H1 (cell line): ENCODE measurements at regions not wholly inside any gene's neighbourhood (a gene's known extent, or its start where the extent isn't known, plus 50 kb on each side); places are given as distances from the start of the nearest gene placed in this dataset.

Experiments
- CTCF ChIA-PET: fragments of 300-600 bp; sonication (Branson Sonifier 250); formaldehyde crosslinking; loops from one replicate; lab custom pipeline; 2021; ENCODE audit not compliant: partially characterized antibody; lab: Charles Lee
- POLR2A ChIA-PET: fragments of 300-600 bp; sonication (Branson Sonifier 250); formaldehyde crosslinking; loops from one replicate; lab custom pipeline; 2021; ENCODE audit warnings: inconsistent platforms; ENCODE audit not compliant: partially characterized antibody; lab: Charles Lee
- DNase-seq, 2 experiments: peaks; one replicate each; pipeline versions ENCODE4 v3.0.0 to v3.0.0-alpha.2; 2010 to 2022; ENCODE audit warnings: low spot score in 2 of 2, low read depth in 1 of 2, mixed read lengths in 1 of 2
- FAIRE-seq: peaks from 2 replicates; lab custom pipeline; 2011; peaks lifted over from hg19 to GRCh38; lab: Jason Lieb, UNC
- H2AFZ ChIP-seq: 2 replicates; pipeline ENCODE4 v1.8.1; 2012; ENCODE audit warnings: low read length, inconsistent platforms
- H2AK5ac ChIP-seq: 2 replicates; pipeline ENCODE4 v1.6.1; 2013; ENCODE audit warnings: low read depth, low read length
- H2BK120ac ChIP-seq: replicated peaks from 2 replicates; pipeline ENCODE3; 2013; ENCODE audit warnings: low read depth, low read length, inconsistent platforms
- H2BK12ac ChIP-seq: 2 replicates; pipeline ENCODE4 v1.6.1; 2013; ENCODE audit warnings: low read depth, low read length
- H2BK15ac ChIP-seq: 2 replicates; pipeline ENCODE4 v1.6.1; 2013; ENCODE audit warnings: low read length
- H2BK20ac ChIP-seq: 2 replicates; pipeline ENCODE4 v1.6.1; 2013; ENCODE audit warnings: low read length
- H2BK5ac ChIP-seq: 2 replicates; pipeline ENCODE4 v1.6.1; 2013; ENCODE audit warnings: low read depth, low read length
- H3K14ac ChIP-seq: 2 replicates; pipeline ENCODE4 v1.6.1; 2013; ENCODE audit warnings: inconsistent platforms; ENCODE audit not compliant: insufficient read length
- H3K18ac ChIP-seq: 2 replicates; pipeline ENCODE4 v1.6.1; 2013; ENCODE audit warnings: low read length; ENCODE audit errors: extremely low read depth
- H3K23ac ChIP-seq: 2 replicates; pipeline ENCODE4 v1.6.1; 2013; ENCODE audit warnings: inconsistent platforms; ENCODE audit not compliant: insufficient read length
- H3K23me2 ChIP-seq: 2 replicates; pipeline ENCODE4 v1.6.1; 2013; ENCODE audit warnings: low read depth, low read length
- H3K27ac ChIP-seq: 2 replicates; pipeline ENCODE4 v1.6.1; 2011; ENCODE audit warnings: low read depth, low read length, inconsistent platforms
- H3K27me3 ChIP-seq, 4 experiments: replicated peaks in 1 of 4; 1 replicate in 1 of 4; 2 replicates in 3 of 4; pipeline versions ENCODE4 v1.6.1 to v1.8.1; 2011 to 2013; ENCODE audit warnings: low read length in 3 of 4, mild to moderate bottlenecking in 3 of 4, inconsistent platforms in 2 of 4, mixed read lengths in 2 of 4, moderate library complexity in 1 of 4; ENCODE audit not compliant: control insufficient read depth in 3 of 4, insufficient read depth in 3 of 4; ENCODE audit errors: extremely low read depth in 1 of 4
- H3K36me3 ChIP-seq, 4 experiments: 2 replicates each; pipeline versions ENCODE4 v1.6.1 to v1.8.1; 2011 to 2013; ENCODE audit warnings: mild to moderate bottlenecking in 4 of 4, low read length in 3 of 4, moderate library complexity in 2 of 4, control low read depth in 1 of 4, inconsistent platforms in 1 of 4; ENCODE audit not compliant: insufficient read depth in 4 of 4, control insufficient read depth in 2 of 4
- H3K4ac ChIP-seq: replicated peaks from 2 replicates; pipeline ENCODE3; 2013; ENCODE audit warnings: low read length, low read depth, mixed read lengths, inconsistent platforms; ENCODE audit not compliant: insufficient read length
- H3K4me1 ChIP-seq, 4 experiments: replicated peaks in 1 of 4; 1 replicate in 1 of 4; 2 replicates in 3 of 4; pipeline versions ENCODE4 v1.6.1 to v1.8.1; 2011 to 2013; ENCODE audit warnings: low read length in 3 of 4, inconsistent platforms in 2 of 4, mixed read lengths in 1 of 4; ENCODE audit not compliant: insufficient read depth in 4 of 4, control insufficient read depth in 3 of 4
- H3K4me2 ChIP-seq, 2 experiments: 2 replicates each; pipeline versions ENCODE4 v1.6.1 to v1.8.1; 2011 to 2013; ENCODE audit warnings: low read depth in 2 of 2, low read length in 2 of 2, control low read depth in 1 of 2, inconsistent platforms in 1 of 2, mild to moderate bottlenecking in 1 of 2; ENCODE audit not compliant: insufficient read depth in 1 of 2
- H3K4me3 ChIP-seq, 4 experiments: fragments of 200-600, 300-600 bp in 1 of 4; sonication (generic), shearing (Covaris generic), sonication (Bioruptor Twin) in 1 of 4; 2 replicates each; pipeline versions ENCODE4 v1.5.1 to v1.8.1; 2011 to 2016; ENCODE audit warnings: low read length in 4 of 4, low read depth in 3 of 4, control low read depth in 2 of 4, inconsistent platforms in 2 of 4, mild to moderate bottlenecking in 2 of 4, mixed read lengths in 1 of 4, moderate library complexity in 1 of 4; ENCODE audit not compliant: insufficient read depth in 2 of 4; ENCODE audit errors: extremely low read depth in 1 of 4
- H3K56ac ChIP-seq: replicated peaks from 2 replicates; pipeline ENCODE3; 2013; ENCODE audit warnings: low read depth, mild to moderate bottlenecking, mixed read lengths, low read length, inconsistent platforms; ENCODE audit not compliant: insufficient read length
- H3K79me1 ChIP-seq: 2 replicates; pipeline ENCODE4 v1.6.1; 2013; ENCODE audit warnings: low read depth, low read length, control low read depth
- H3K79me2 ChIP-seq, 2 experiments: 2 replicates each; pipeline versions ENCODE4 v1.6.1 to v1.8.1; 2012 to 2013; ENCODE audit warnings: low read length in 2 of 2, mild to moderate bottlenecking in 2 of 2, inconsistent platforms in 1 of 2; ENCODE audit not compliant: insufficient read depth in 2 of 2, control insufficient read depth in 1 of 2
- H3K9ac ChIP-seq, 4 experiments: replicated peaks in 1 of 4; 1 replicate in 1 of 4; 2 replicates in 3 of 4; pipeline versions ENCODE4 v1.6.1 to v1.8.1; 2011 to 2013; ENCODE audit warnings: low read depth in 3 of 4, low read length in 3 of 4, control low read depth in 2 of 4, mild to moderate bottlenecking in 2 of 4, moderate library complexity in 2 of 4, inconsistent platforms in 1 of 4; ENCODE audit errors: extremely low read depth in 1 of 4
- H3K9me3 ChIP-seq, 2 experiments: 2 replicates each; pipeline versions ENCODE4 v1.6.1 to v1.8.1; 2012 to 2013; ENCODE audit warnings: mild to moderate bottlenecking in 2 of 2, moderate library complexity in 2 of 2, control low read depth in 1 of 2, inconsistent platforms in 1 of 2, low read depth in 1 of 2, low read length in 1 of 2, mixed read lengths in 1 of 2; ENCODE audit not compliant: insufficient read depth in 2 of 2
- H4K20me1 ChIP-seq, 2 experiments: replicated peaks in 1 of 2; 2 replicates each; pipeline versions ENCODE3 to v1.8.1; 2011 to 2013; ENCODE audit warnings: inconsistent platforms in 2 of 2, low read length in 2 of 2, mild to moderate bottlenecking in 1 of 2; ENCODE audit not compliant: insufficient read depth in 2 of 2, control insufficient read depth in 1 of 2
- H4K5ac ChIP-seq: 2 replicates; pipeline ENCODE4 v1.6.1; 2013; ENCODE audit warnings: low read length, low read depth, mixed read lengths, inconsistent platforms; ENCODE audit not compliant: insufficient read length
- H4K8ac ChIP-seq: 2 replicates; pipeline ENCODE4 v1.8.0; 2013; ENCODE audit warnings: mild to moderate bottlenecking, moderate library complexity, low read length, inconsistent platforms; ENCODE audit not compliant: insufficient read depth; ENCODE audit errors: extremely low read depth
- H4K91ac ChIP-seq: replicated peaks from 2 replicates; pipeline ENCODE3; 2013; ENCODE audit warnings: low read length, mixed read lengths, inconsistent platforms; ENCODE audit not compliant: insufficient read length
- ASH2L ChIP-seq: fragments of 200-600, 300-600 bp; sonication (generic); IDR thresholded peaks from one replicate; pipeline ENCODE4 v1.7.1; 2017; ENCODE audit warnings: low read length
- CBX8 ChIP-seq: fragments of 300-800, 300-1000 bp; sonication (generic); IDR thresholded peaks from 2 replicates; pipeline ENCODE4 v1.7.1; 2016; ENCODE audit warnings: low read depth, low read length, borderline replicate concordance
- E2F6 ChIP-seq: IDR thresholded peaks from 2 replicates; pipeline ENCODE4 v1.6.1; 2012; ENCODE audit warnings: inconsistent platforms
- EZH2 ChIP-seq: fragments of 200-600 bp; sonication (generic); IDR thresholded peaks from 2 replicates; pipeline ENCODE4 v1.7.1; 2012; ENCODE audit warnings: low read depth, mild to moderate bottlenecking, moderate library complexity, low read length, inconsistent platforms; ENCODE audit not compliant: severe bottlenecking
- JUN ChIP-seq: IDR thresholded peaks from 2 replicates; pipeline ENCODE4 v1.6.1; 2011; ENCODE audit warnings: low read depth, mild to moderate bottlenecking, improper control_type of control experiment, low read length
- KDM1A ChIP-seq: fragments of 200-600, 300-600 bp; sonication (generic); IDR thresholded peaks from 2 replicates; pipeline ENCODE4 v1.7.1; 2016; ENCODE audit warnings: mild to moderate bottlenecking, low read length, borderline replicate concordance
- NANOG ChIP-seq: IDR thresholded peaks from 2 replicates; pipeline ENCODE4 v1.6.1; 2011; ENCODE audit warnings: low read length, low read depth, mild to moderate bottlenecking, inconsistent platforms; ENCODE audit not compliant: insufficient read depth, poor library complexity, severe bottlenecking
- NRF1 ChIP-seq: IDR thresholded peaks from 2 replicates; pipeline ENCODE4 v1.6.1; 2011; ENCODE audit warnings: mild to moderate bottlenecking, low read depth, low read length, improper control_type of control experiment
- POLR2A ChIP-seq, 2 experiments: IDR thresholded peaks; 1 replicate in 1 of 2; 2 replicates in 1 of 2; pipeline ENCODE4 v1.6.1; 2011; ENCODE audit warnings: low read depth in 2 of 2, low read length in 2 of 2, mild to moderate bottlenecking in 2 of 2; ENCODE audit errors: control extremely low read depth in 1 of 2
- SRF ChIP-seq: IDR thresholded peaks from 2 replicates; pipeline ENCODE4 v1.6.1; 2011; ENCODE audit warnings: mild to moderate bottlenecking, low read depth, low read length, moderate library complexity
- TAF1 ChIP-seq: IDR thresholded peaks from 2 replicates; pipeline ENCODE4 v1.6.1; 2011; ENCODE audit warnings: mild to moderate bottlenecking, low read depth, low read length
- TAF7 ChIP-seq: optimal IDR thresholded peaks from 2 replicates; pipeline ENCODE3; 2011; ENCODE audit warnings: low read depth, mild to moderate bottlenecking, inconsistent platforms, low read length, moderate library complexity, borderline replicate concordance
- USF2 ChIP-seq: IDR thresholded peaks from 2 replicates; pipeline ENCODE4 v1.6.1; 2011; ENCODE audit warnings: low read length, improper control_type of control experiment
- YY1 ChIP-seq: IDR thresholded peaks from 2 replicates; pipeline ENCODE4 v1.6.1; 2011; ENCODE audit warnings: low read depth, mild to moderate bottlenecking, low read length
- WGBS, 2 experiments: shearing (Covaris generic) in 1 of 2; methylation state at CpG; one replicate each; pipeline versions ENCODE4 v1.1.6 to v1.1.7; 2013 to 2015; ENCODE audit warnings: low lambda C conversion rate in 2 of 2, mixed read lengths in 2 of 2, inconsistent platforms in 1 of 2, low coverage in 1 of 2, missing lambda C conversion rate in 1 of 2; ENCODE audit not compliant: insufficient replicate concordance in 2 of 2, insufficient coverage in 1 of 2, insufficient read length in 1 of 2; ENCODE audit errors: extremely low coverage in 1 of 2, missing lambda C conversion rate in 1 of 2; 5-methylcytosine and 5-hydroxymethylcytosine counted together

- Histone ChIP-seq H3K79me1 (no peaks in the 10 kb centered on the region), H3K79me2 (no peaks in the 10 kb centered on the region), H3K4me1 (peaks cover 0 to 2% (median 0%) of the 10 kb centered on the region in 4 experiments; a peak in 1 of 7 replicates), H3K4me3 (no peak overlapping the region), H3K27ac (no peak overlapping the region), H2AK5ac (no peak overlapping the region), H2BK20ac (no peak overlapping the region), H3K27me3 (no peaks in the 10 kb centered on the region), H2BK120ac (no peak overlapping the region), H2BK12ac (no peak overlapping the region), H3K9me3 (no peaks in the 10 kb centered on the region), H3K23ac (no peak overlapping the region), H2AFZ (no peak overlapping the region), H2BK15ac (no peak overlapping the region), H3K56ac (no peak overlapping the region), H3K14ac (no peak overlapping the region), H4K91ac (no peak overlapping the region), H3K9ac (no peak overlapping the region), H3K23me2 (no peaks in the 10 kb centered on the region), H3K4me2 (no peak overlapping the region), H4K5ac (no peak overlapping the region), H2BK5ac (no peak overlapping the region), H4K8ac (no peak overlapping the region), H3K36me3 (no peaks in the 10 kb centered on the region), H3K18ac (no peak overlapping the region), H4K20me1 (no peaks in the 10 kb centered on the region), H3K4ac (no peak overlapping the region)
- peak in 1 of 2 experiments; percentile 23 for DNase-seq
- FAIRE-seq = no peak
- CTCF ChIA-PET = no interaction called here
- POLR2A ChIA-PET = no interaction called here
- WGBS, 2 experiments = 68% methylated on average over 2 of the region's 2 CpGs; no CpG with 5 or more reads in 1 of the 2 experiments
- TF ChIP-seq ASH2L (no peak), SRF (no peak), KDM1A (no peak), E2F6 (no peak), YY1 (no peak), NANOG (no peak), USF2 (no peak), EZH2 (no peak), JUN (no peak), TAF7 (no peak), NRF1 (no peak), POLR2A (IDR thresholded peaks at IDR 0.05; ENCODE audit: control extremely low read depth in 1 of 2, low read depth in 2 of 2, low read length in 2 of 2) (no peak), CBX8 (no peak), TAF1 (no peak)
Observed at GRCh38 chr10:125258676-125259075, 98.3 kb upstream of the CTBP2 start.
